NCI-H2196 treated with DMSO at 0.1 percent for 48 hours (cell line): ENCODE measurements at regions not wholly inside any gene's neighbourhood (a gene's known extent, or its start where the extent isn't known, plus 50 kb on each side); places are given as distances from the start of the nearest gene placed in this dataset.

Source experiments
- DNase-seq: peaks from one replicate; lab custom pipeline; 2025; ENCODE audit not compliant: unreplicated experiment; lab: John Stamatoyannopoulos, UW

- DNase-seq = no peak
These were observed 60.8 kb downstream of the NSMCE3 start for GRCh38 chr15:29208836-29209235.

GRCh38 chr15:29208352-29208751 is 61.3 kb downstream of the NSMCE3 start:
- peak; percentile 34 for DNase-seq

- no peak for DNase-seq
These were observed 61.9 kb downstream of the NSMCE3 start for GRCh38 chr15:29207758-29208108.

GRCh38 chr15:29207027-29207757 is 62.4 kb downstream of the NSMCE3 start:
- DNase-seq = no peak

- no peak for DNase-seq
These were observed 64.4 kb downstream of the NSMCE3 start for GRCh38 chr15:29205186-29205585.

- no peak for DNase-seq
These were observed 65.3 kb downstream of the NSMCE3 start for GRCh38 chr15:29204369-29204755.

- DNase-seq = no peak
These were observed 65.8 kb downstream of the NSMCE3 start for GRCh38 chr15:29203718-29204368.

GRCh38 chr15:29196722-29197121 is 72.9 kb downstream of the NSMCE3 start:
- no peak for DNase-seq

GRCh38 chr15:29196290-29196689 is 73.3 kb downstream of the NSMCE3 start:
- DNase-seq = no peak

- no peak for DNase-seq
These were observed 74.8 kb downstream of the NSMCE3 start for GRCh38 chr15:29194866-29195265.

GRCh38 chr15:29183071-29183831 is 86.4 kb downstream of the NSMCE3 start:
- no peak for DNase-seq

- no peak for DNase-seq
These were observed 87.0 kb downstream of the NSMCE3 start for GRCh38 chr15:29182590-29182989.

- no peak for DNase-seq
These were observed 96.6 kb downstream of the NSMCE3 start for GRCh38 chr15:29172742-29173725.

- no peak for DNase-seq
These were observed 99.1 kb downstream of the NSMCE3 start for GRCh38 chr15:29170521-29170920.
